ENCODE measurements at regions not wholly inside any gene's neighbourhood (a gene's known extent, or its start where the extent isn't known, plus 50 kb on each side); places are given as distances from the start of the nearest gene placed in this dataset.
"Not testable (repeated sequence)": the region's sequence is repeated elsewhere in the genome, so short reads cannot be mapped to it uniquely, and the experiment has no call there.

GRCh38 chr5:100691085-100691484 lies 155.9 kb downstream of the FAM174A start:
- no peak for DNase-seq (ENCODE audit: low spot score)
- in situ Hi-C loops (cut with HindIII; ENCODE audit: low sequenced_read_pairs), result no loop called here

- no peak for DNase-seq (ENCODE audit: low spot score)
- in situ Hi-C loops (cut with HindIII; ENCODE audit: low sequenced_read_pairs), result no loop called here
These were observed 156.4 kb downstream of the FAM174A start for GRCh38 chr5:100691548-100691947.

- in situ Hi-C loops (cut with HindIII; ENCODE audit: low sequenced_read_pairs), result no loop called here
- no peak for DNase-seq (ENCODE audit: low spot score)
These were observed 158.3 kb downstream of the FAM174A start for GRCh38 chr5:100693481-100693880.

DNA sequence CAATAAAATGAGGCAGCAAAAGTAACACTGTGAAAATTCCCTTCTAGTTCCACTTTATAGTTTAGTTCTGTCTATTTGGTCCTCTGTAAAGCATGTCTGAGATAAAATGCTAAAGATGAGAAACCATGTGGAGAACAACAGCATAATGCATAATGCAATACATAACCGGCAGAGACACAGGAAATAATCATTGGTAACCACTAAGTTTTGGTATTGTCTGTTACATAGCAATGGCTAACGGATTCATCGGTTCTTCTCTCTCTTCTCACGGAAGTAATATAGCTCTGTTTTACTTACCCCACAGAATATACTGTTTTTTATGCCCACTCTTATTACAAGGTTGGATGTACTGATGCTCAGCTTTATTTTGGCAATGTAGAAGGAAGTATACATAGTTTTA lies 158.9 kb downstream of the FAM174A start:
- no peak for DNase-seq (ENCODE audit: low spot score)
- in situ Hi-C loops (cut with HindIII; ENCODE audit: low sequenced_read_pairs), result no loop called here

DNA sequence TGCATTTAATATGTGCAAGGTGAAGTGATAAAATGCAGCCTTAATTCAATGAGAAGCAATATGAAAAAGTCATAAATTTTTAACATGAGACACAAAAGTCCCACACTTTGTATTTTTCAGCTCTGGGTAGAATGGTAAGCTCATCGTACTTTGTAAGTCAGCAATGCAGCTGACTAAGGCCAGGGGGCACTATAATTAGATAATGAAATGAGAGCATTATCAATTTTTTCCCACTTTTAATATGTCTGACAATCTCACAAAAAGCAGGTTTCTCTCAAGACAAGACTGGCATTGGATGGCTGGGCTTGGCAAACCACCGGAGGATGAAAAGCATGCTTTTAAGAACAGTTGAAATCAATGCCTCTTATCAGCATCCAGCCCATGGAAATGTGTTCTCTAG lies 162.8 kb downstream of the FAM174A start:
- in situ Hi-C loops (cut with HindIII; ENCODE audit: low sequenced_read_pairs), result no loop called here
- DNase-seq (ENCODE audit: low spot score), result no peak

DNA sequence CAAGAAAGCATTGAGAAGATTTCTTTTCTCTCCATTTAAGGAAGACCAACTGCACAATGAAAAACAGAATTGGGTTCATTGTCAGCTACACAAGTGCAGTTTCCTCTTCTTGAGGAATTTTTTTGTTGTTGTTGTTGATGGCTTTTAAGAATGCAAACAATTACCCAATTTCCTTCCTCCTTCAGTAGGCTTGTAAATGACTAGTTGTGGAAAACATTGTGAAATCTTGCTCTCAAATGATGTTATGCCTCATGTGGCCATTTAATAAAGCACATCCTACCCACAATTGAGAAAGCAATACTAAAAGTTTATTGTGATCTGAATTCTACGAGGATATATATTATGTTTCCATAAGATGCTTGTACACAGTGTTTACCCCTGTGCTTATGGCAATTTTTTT lies 171.6 kb downstream of the FAM174A start:
- no peak for DNase-seq (ENCODE audit: low spot score)
- in situ Hi-C loops (cut with HindIII; ENCODE audit: low sequenced_read_pairs), result no loop called here

DNA sequence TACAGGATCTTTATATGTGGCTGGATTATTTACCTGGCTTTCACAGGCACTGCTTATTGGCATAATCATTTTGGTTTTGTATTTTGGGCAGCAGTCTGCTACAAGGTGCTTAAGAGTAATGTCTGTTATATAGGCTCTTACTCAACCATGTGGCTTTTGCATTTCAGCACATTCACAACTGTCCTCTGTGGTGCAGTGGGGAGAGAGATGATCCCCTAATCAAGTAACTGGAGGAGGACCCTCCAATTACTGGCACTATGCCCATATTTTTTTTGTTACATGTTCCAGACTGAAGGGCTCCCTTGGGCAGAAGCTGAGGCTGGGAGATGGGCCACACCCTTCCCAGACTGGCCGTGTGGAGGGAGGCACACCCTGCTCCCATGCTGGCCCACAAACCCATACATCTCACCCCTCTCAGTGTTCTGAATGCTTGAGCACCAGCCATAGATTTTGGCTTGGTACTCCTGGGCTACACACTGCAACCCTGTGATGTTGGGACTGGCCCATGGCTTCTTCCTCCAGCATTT lies 173.5 kb downstream of the FAM174A start:
- in situ Hi-C loops (cut with HindIII; ENCODE audit: low sequenced_read_pairs), result no loop called here
- DNase-seq (ENCODE audit: low spot score), result no peak

- in situ Hi-C loops (cut with HindIII; ENCODE audit: low sequenced_read_pairs), result no loop called here
- no peak for DNase-seq (ENCODE audit: low spot score)
These were observed 174.6 kb downstream of the FAM174A start for GRCh38 chr5:100709771-100710170.

DNA sequence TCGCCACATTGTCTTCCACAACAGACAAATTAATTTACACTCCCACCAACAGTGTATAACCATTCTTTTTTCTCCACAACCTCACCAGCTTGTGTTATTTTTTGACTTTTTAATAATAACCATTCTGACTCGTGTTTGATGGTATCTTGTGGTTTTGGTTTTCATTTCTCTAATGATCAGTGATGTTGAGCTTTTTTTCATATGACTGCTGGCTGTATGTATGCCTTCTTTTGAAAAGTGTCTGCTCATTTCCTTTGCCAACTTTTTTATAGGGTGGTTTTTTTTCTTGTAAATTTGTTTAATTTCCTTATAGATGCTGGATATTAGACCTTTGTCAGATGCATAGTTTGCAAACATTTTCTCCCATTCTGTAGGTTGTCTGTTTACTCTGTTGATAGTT lies 179.6 kb downstream of the FAM174A start:
- DNase-seq (ENCODE audit: low spot score); in situ Hi-C loops (cut with HindIII; ENCODE audit: low sequenced_read_pairs): not testable (repeated sequence)

DNA sequence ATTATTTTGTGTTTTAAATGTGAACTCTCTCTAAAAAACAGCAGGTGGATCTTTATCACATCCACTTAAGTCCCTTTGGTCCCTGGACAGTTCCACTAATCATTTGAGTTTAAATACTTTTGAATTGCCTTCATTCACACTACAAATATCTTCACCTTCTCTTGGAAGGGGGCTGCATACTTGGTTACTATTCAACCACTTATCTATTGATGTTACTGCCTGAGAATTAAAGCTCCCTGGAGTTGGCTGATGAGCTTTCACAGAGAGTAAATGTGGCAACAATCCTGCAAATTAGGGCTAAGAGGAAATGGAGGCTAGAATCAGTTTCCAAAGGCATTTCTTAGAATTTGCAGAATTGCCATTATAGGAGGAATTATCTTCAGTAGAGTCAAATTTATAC lies 180.4 kb downstream of the ST8SIA4 start:
- no peak for DNase-seq (ENCODE audit: low spot score)
- in situ Hi-C loops (cut with HindIII; ENCODE audit: low sequenced_read_pairs), result no loop called here

GRCh38 chr5:100723229-100723628 lies 179.9 kb downstream of the ST8SIA4 start:
- in situ Hi-C loops (cut with HindIII; ENCODE audit: low sequenced_read_pairs), result no loop called here

DNA sequence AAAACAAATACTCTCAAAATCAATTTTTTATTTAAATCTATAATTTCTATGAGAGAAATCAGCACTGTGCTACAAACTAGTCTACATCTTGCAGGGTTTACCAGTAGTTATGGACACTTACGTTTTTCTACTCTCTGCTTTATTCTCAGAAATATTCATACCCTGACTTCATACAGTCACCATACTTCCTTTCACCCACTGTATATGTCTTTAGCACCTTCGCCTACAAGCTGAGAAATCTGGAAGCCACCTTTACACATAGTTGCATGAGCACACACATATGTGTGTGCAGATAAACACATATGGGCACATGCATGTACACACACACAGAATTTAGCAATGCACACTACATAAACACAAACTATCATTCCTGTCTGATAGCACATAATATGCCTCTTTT lies 177.0 kb downstream of the ST8SIA4 start:
- no peak for DNase-seq (ENCODE audit: low spot score)
- in situ Hi-C loops (cut with HindIII; ENCODE audit: low sequenced_read_pairs), result no loop called here

More at GRCh38 chr5:100723229-100723628, 179.9 kb downstream of the ST8SIA4 start:
- no peak for DNase-seq (ENCODE audit: low spot score)

GRCh38 chr5:100731768-100732167 lies 171.3 kb downstream of the ST8SIA4 start:
- no peak for DNase-seq (ENCODE audit: low spot score)
- in situ Hi-C loops (cut with HindIII; ENCODE audit: low sequenced_read_pairs), result no loop called here

GRCh38 chr5:100746730-100747129 lies 156.4 kb downstream of the ST8SIA4 start:
- in situ Hi-C loops (cut with HindIII; ENCODE audit: low sequenced_read_pairs), result no loop called here

GRCh38 chr5:100749771-100750284 lies 153.3 kb downstream of the ST8SIA4 start:
- DNase-seq (ENCODE audit: low spot score), result no peak
- in situ Hi-C loops (cut with HindIII; ENCODE audit: low sequenced_read_pairs), result no loop called here

More at GRCh38 chr5:100746730-100747129, 156.4 kb downstream of the ST8SIA4 start:
- DNase-seq (ENCODE audit: low spot score), result no peak

DNA sequence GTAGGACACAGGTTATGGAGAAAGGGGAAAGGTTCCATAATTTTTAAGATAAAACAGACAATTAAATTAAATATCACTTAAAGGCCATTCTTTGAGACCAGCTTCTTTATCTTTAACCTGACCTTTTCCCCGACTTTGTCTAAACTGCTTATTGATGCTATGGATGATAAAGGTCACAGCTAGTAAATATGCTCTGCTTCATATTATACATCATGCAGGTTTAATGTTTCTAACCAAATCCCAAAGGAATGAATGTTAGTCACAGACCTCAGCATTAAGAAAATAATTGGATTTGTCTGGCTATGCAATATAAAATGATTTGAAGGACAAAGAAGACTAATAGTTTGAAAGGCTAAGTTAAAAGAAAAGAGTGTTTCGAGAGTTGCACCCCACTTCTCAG lies 147.6 kb downstream of the ST8SIA4 start:
- DNase-seq (ENCODE audit: low spot score), result no peak
- in situ Hi-C loops (cut with HindIII; ENCODE audit: low sequenced_read_pairs), result no loop called here
